GM21737 (cell line): ENCODE measurements at regions not wholly inside any gene's neighbourhood (a gene's known extent, or its start where the extent isn't known, plus 50 kb on each side); places are given as distances from the start of the nearest gene placed in this dataset.
"Not testable (repeated sequence)": the region's sequence is repeated elsewhere in the genome, so short reads cannot be mapped to it uniquely, and the experiment has no call there.

Experiments
- ATAC-seq: cut with Tn5 transposase; IDR thresholded peaks from one replicate; pipeline ENCODE4 v1.9.1; 2021; ENCODE audit warnings: mild to moderate bottlenecking, moderate library complexity; ENCODE audit not compliant: unreplicated experiment

DNA sequence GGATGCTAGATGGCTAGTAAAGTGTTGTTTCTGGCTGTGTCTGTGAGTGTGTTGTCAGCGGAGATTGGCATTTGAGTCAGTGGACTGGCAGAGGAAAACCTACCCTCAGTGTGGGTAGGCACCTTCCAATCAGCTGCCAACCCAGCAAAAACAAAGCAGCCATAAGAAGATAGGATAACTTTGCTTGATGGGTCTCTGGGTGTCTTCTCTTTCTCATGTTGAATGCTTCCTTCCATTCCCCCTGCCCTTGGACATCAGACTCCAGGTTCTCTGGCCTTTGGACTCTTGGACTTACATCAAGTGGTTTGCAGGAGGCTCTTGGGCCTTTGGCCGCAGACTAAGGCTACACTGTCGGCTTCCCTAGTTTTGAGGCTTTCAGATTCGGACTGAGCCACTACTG lies 429.0 kb upstream of the ZNF804A start:
- ATAC-seq, result no peak

- no peak for ATAC-seq
Observed at GRCh38 chr2:184174493-184175104, 423.7 kb upstream of the ZNF804A start.

DNA sequence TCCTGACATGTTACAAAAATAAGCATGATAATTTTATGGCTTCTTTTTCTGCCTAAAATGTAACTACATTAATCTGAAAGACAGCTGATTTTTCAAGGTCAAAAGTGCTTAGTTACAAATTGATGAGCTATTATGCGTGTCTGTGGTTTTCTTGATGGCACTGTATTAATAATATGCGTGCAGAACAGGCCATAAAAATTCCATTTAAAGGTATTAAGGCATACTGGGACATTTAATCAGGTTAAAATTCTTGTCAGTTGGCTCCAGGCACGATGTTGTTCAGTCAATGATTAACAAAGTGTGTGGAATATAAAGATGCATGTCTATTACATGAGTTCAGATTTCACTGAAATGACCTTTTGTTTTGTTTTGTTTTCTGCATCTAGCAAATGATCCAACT lies 420.1 kb upstream of the ZNF804A start:
- ATAC-seq, result no peak

DNA sequence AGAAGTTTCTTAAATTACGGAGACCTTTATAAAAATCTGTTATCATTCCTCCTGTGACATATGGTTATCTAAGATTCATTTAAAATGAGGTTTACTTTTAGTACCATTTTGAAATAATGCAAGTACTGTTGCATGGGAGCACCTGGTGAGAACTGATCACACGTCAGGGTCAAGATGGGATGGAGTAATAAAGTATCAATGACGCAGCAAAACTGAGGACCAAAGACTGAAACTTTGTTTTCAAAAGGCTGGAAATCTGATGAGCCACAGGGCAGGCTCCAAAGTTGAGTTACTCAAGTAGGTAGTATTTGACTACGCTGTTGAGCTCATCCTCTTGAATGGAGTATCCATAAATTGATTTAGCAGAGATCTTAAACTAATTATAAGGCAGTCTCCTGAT lies 411.9 kb upstream of the ZNF804A start:
- ATAC-seq, result no peak

- ATAC-seq, result no peak
Observed at GRCh38 chr2:184187421-184187971, 410.8 kb upstream of the ZNF804A start.

GRCh38 chr2:184190725-184191124 lies 407.6 kb upstream of the ZNF804A start:
- no peak for ATAC-seq

DNA sequence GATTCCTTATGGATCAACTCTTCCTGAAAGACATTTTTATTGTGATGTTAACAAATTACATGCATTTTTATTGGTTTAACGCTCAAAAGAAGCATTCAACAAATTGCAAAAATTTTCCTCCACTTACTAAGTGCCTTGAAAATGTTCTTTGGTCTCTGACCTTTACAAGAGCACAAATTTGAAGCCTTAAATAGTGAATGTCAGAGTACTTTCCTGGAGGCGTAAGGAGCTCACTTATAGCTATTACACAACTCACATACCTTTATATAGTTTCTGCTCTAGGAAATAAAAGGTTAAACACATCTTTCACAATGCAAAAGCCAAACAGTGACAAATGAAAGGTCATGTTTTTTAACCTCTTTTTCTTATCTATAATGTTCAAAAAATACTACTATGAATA lies 405.7 kb upstream of the ZNF804A start:
- no peak for ATAC-seq

DNA sequence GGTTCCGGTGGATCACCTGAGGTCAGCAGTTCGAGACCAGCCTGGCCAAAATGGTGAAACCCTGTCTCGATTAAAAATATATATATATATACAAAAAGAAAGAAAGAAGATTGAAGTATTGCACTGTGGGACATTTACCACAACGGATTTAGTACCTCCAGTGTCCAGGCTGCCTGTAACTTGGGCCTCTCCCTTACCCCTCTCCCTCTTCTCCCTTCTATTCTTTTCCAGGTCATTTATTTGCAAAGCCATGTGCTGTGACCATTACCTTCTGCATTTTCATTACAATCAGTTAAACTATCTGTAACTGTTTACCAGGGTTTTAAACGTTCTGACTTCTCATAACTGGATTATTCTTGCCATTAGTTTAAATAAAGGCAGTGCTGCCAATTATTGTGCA lies 400.9 kb upstream of the ZNF804A start:
- ATAC-seq, result no peak

- not testable (repeated sequence) for ATAC-seq
Observed at GRCh38 chr2:184198791-184199190, 399.5 kb upstream of the ZNF804A start.

- no peak for ATAC-seq
Observed at GRCh38 chr2:184199274-184199673, 399.1 kb upstream of the ZNF804A start.

- ATAC-seq, result no peak
Observed at GRCh38 chr2:184201246-184201645, 397.1 kb upstream of the ZNF804A start.

DNA sequence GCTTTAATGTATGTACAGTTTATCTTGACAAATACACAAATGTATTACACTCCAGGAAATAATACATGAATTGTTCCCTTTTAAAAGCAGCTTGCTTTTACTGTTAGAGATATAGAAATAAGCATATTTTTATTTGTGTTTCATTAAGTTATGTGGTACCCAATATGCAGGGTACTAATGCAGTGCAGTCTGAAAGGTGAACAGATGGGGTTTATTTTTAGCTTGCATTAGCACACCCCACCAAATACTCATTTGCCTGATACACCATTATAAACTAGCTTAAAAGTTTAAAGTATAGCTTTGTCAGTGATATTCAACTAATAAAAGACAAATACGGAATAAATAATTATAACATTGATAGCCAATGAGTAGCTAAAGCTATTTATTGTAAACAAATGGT lies 394.7 kb upstream of the ZNF804A start:
- ATAC-seq, result no peak

DNA sequence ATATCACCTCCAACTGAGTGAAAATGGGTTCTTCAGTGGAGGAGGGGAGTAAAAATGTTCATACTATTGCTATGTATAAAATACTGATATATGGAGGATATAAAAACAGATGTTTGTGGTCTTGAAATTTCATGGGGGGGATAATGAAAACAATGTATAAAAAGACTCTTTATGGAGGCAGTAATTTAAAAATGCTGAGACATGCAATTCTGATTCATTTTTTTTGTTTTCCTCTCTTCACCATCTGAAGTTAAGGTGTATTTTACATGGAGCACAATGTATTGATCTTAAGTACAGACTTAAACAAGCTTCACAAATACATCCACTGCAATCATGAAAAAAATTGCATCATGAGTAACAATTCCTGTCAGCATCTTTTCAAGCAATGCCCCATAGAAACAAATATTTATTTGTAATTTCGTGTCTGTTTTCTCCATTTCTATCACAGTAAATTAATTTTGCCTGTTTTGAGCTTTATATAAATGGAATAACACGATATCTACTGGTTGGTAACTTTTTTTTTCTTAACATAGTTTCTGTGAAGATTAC lies 393.2 kb upstream of the ZNF804A start:
- ATAC-seq, result no peak

- ATAC-seq, result no peak
Observed at GRCh38 chr2:184206045-184206444, 392.3 kb upstream of the ZNF804A start.

DNA sequence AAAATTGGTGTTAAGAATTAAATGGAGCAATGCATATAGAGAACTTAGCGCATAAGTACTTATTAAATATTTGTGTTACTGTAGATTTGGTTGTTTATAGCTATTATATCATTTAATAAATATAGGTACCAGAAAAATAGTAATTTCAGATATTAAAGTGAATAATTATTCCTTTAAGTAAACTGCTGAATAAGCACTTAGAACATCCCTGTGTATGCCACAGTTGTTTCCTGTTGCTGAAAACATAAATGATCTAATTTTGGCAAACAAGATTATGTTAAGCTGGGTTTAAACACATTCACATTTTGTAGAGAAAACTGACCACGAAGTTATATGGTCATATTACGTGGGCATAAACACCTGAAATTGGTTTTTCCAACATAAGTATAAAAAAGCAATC lies 388.0 kb upstream of the ZNF804A start:
- no peak for ATAC-seq

DNA sequence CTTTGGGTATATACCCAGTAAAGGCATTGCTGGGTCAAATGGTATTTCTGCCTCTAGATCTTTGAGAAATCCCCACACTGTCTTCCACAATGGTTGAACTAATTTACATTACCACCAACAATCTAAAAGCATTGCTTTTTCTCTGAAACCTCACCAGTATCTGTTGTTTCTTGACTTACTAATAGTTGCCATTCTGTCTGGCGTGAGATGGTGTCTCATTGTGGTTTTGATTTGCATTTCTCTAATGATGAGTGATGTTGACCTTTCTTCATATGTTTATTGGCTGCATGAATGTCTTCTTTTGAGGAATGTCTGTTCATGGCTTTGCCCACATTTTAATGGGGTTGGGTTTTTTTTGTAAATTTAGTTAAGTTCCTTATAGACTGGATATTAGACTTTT lies 382.6 kb upstream of the ZNF804A start:
- ATAC-seq, result no peak

- no peak for ATAC-seq
Observed at GRCh38 chr2:184256611-184257010, 341.7 kb upstream of the ZNF804A start.

- no peak for ATAC-seq
Observed at GRCh38 chr2:184261331-184261730, 337.0 kb upstream of the ZNF804A start.

GRCh38 chr2:184261818-184262217 lies 336.5 kb upstream of the ZNF804A start:
- no peak for ATAC-seq

DNA sequence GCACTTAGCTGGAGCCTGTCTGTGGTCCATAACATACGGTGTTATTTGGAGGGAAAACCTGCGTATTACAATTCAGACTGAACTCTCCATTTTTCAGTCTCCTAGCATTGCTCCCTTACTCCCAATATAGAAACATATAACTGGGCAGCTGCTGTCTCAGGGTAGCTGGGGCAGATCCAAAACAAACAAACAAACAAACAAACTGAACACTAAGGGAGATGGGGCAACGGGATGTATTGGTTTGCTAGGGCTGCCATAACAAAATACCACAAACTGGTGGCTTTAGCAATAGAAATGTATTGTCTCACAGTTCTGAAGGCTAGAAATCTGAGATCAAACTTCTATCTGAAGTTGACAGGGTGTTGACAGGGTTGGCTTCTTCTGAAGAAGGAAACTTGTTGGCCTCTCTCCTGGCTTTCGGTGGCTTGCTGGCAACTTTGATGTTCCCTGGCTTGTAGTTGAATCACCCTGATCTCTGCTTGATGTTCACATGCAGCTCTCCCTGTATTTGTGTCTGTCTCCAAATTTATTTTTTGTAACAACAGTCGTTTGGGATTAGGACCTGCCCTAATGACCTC lies 329.3 kb upstream of the ZNF804A start:
- ATAC-seq, result no peak

- no peak for ATAC-seq
Observed at GRCh38 chr2:184270660-184271059, 327.7 kb upstream of the ZNF804A start.

DNA sequence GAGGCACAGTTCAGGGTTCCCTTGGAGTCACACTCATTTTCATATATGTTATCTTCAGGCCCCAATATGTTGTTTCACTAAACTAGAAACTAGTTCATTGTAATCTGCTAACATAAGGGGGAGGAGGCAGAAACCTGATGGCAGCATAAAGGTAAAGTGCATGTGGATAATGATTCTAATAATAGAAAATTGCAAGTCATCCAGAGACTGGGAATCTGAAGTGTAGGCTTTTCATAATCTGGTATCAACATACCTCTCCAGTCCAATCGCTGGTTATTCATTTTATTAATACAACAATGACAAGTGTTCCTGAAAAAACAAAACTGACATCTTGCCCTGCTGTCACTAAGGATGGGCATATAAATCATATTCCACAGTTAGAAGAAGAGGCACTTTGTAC lies 326.3 kb upstream of the ZNF804A start:
- ATAC-seq, result no peak

GRCh38 chr2:184294831-184295230 lies 303.5 kb upstream of the ZNF804A start:
- no peak for ATAC-seq
